ENCODE measurements at regions not wholly inside any gene's neighbourhood (a gene's known extent, or its start where the extent isn't known, plus 50 kb on each side); places are given as distances from the start of the nearest gene placed in this dataset.

DNA sequence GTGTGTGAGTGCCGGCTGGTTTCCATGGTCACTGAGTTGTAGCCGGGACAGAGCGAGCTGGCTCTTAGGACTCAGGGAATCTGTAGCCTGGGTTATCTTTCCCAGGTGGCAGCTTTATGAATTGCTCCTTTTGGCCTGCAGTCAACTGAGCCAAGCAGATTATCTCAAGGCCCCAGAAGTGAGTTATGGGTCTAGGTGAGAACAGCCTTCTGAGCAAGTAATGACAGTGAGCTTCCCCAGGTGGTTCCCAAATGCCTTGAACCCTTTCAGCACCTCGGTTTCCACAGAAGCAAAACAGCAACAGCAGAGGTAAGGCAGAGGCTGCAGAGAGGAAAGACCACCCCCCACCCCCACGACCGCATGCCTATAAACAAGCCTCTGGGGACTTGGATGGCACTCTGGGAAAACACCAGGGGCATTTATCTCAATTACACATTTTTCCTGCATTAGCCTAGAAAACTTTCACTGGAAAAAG, 56.7 kb upstream of the DGKG start:
- DNase-seq (ENCODE audit: missing footprints) (no peak), ATAC-seq (no peak)
- intact Hi-C loops (cut with DNase I), result no loop called here

GRCh38 chr3:186417791-186418190, 55.8 kb upstream of the DGKG start:
- no peak for DNase-seq (ENCODE audit: missing footprints)
- intact Hi-C loops (cut with DNase I), result no loop called here
- ATAC-seq, result no peak

DNA sequence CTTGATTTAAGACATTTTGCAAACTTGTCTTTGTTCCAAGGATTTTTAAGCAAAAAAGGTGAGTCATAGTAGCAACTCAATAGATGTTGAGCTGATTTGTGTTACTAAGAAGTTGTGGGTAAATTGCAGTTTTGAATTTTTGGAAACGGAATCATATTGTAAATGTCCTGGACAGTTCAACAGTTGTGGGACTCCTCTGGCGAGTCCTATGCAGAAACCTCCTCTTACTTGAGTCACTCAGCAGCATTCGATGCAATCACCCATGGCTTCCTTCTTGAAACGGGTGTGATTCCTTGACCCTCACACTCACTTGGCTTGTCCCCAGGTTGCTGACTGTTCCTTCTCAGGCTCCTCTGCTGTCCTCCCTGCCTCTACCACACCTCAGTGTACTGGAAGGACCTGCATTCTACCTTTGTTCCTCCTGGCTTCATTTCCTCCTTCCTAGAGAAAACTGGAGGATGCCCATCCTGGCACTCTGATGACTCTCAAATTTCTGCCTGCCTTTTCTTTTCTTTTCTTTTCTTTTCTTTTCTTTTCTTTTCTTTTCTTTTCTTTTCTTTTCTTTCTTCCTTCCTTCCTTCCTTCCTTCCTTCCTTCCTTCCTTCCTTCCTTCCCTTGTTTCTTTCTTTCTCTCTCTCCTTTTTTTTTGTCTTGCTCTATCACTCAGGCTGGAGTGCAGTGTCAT, 52.8 kb upstream of the DGKG start:
- intact Hi-C loops (cut with DNase I), result no loop called here
- DNase-seq (ENCODE audit: missing footprints), result no peak
- ATAC-seq, result no peak

GRCh38 chr3:186413615-186414415, 51.8 kb upstream of the DGKG start:
- ATAC-seq (peak; percentile 76), DNase-seq (ENCODE audit: missing footprints) (peak; percentile 74)
- intact Hi-C loops (cut with DNase I), result no loop called here

DNA sequence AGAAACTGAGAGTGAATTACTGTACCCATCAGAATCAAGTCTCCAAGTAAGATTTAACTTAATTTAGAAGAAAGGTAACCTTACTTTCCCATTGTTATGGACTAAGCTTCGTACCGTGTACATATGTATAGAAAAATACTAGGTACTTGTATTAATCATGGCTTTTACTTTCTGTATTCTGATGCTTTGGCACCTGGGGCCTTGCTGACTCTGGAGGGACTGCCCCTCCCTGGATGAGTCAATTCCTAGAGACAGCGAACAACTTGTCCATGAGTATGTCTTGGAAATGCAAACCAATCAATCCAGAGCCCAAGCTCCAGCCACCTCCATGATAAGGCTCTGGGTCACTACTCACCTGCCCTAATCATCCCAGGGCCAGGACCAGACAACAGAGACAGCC, 50.0 kb upstream of the DGKG start:
- DNase-seq (ENCODE audit: missing footprints) (no peak), ATAC-seq (no peak)
- intact Hi-C loops (cut with DNase I), result no loop called here
